22Rv1 (cell line): ENCODE measurements at regions not wholly inside any gene's neighbourhood (a gene's known extent, or its start where the extent isn't known, plus 50 kb on each side); places are given as distances from the start of the nearest gene placed in this dataset.

Experiments used
- CTCF ChIP-seq: fragments of 450-650 bp; IDR thresholded peaks from 2 replicates; pipeline ENCODE4 v1.5.1; 2017; ENCODE audit warnings: mild to moderate bottlenecking
- ZFX ChIP-seq: fragments of 450-650 bp; IDR thresholded peaks from 2 replicates; pipeline ENCODE4 v1.6.1; 2017; ENCODE audit warnings: antibody characterized with exemption, borderline replicate concordance

- no peak for TF ChIP-seq CTCF
- no peak for TF ChIP-seq ZFX
These were observed 208.2 kb upstream of the CHAC2 start for GRCh38 chr2:53559302-53559966.
